ENCODE measurements at regions not wholly inside any gene's neighbourhood (a gene's known extent, or its start where the extent isn't known, plus 50 kb on each side); places are given as distances from the start of the nearest gene placed in this dataset.

DNA sequence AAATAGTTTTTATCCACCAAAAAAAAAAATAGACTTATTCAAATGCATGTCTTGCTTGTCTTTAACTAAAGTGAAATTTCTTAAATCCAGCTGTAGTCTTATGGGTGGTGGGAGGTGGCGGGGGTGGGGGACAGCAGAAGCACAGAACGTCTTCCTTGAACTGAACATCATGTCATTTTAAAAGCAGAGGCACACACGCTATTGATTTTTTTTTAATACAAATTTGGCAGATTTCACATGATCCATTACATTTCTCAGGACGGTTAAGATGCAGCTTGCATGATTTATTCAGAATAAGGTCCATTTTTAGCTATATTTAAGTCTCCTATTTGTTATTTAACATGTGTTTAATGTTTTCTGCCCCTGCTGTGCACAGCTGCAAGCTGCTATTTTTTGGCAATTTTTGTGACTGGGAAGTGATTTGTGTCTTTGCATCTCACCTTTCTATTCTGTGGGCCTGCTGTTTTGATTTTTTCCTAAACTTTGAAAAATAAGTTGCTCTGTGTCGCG is 274.0 kb downstream of the TSHZ3 start:
- ATAC-seq (no peak), DNase-seq (no peak), FAIRE-seq (no peak)
- intact Hi-C loops (cut with DNase I), result no loop called here
- Histone ChIP-seq H3K4me3 (no peak overlapping the region), H3K36me3 (no peaks in the 10 kb centered on the region), H3K27me3 (no peaks in the 10 kb centered on the region), H3K4me1 (no peaks in the 10 kb centered on the region), H3K9me3 (no peaks in the 10 kb centered on the region), H3K27ac (no peak overlapping the region)
- 52 to 69% methylated on average over 6 of the region's 6 CpGs for WGBS, 2 donors
- TF ChIP-seq, protein P1, sequence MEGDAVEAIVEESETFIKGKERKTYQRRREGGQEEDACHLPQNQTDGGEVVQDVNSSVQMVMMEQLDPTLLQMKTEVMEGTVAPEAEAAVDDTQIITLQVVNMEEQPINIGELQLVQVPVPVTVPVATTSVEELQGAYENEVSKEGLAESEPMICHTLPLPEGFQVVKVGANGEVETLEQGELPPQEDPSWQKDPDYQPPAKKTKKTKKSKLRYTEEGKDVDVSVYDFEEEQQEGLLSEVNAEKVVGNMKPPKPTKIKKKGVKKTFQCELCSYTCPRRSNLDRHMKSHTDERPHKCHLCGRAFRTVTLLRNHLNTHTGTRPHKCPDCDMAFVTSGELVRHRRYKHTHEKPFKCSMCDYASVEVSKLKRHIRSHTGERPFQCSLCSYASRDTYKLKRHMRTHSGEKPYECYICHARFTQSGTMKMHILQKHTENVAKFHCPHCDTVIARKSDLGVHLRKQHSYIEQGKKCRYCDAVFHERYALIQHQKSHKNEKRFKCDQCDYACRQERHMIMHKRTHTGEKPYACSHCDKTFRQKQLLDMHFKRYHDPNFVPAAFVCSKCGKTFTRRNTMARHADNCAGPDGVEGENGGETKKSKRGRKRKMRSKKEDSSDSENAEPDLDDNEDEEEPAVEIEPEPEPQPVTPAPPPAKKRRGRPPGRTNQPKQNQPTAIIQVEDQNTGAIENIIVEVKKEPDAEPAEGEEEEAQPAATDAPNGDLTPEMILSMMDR (IDR thresholded peaks at IDR 0.05), result no peak

DNA sequence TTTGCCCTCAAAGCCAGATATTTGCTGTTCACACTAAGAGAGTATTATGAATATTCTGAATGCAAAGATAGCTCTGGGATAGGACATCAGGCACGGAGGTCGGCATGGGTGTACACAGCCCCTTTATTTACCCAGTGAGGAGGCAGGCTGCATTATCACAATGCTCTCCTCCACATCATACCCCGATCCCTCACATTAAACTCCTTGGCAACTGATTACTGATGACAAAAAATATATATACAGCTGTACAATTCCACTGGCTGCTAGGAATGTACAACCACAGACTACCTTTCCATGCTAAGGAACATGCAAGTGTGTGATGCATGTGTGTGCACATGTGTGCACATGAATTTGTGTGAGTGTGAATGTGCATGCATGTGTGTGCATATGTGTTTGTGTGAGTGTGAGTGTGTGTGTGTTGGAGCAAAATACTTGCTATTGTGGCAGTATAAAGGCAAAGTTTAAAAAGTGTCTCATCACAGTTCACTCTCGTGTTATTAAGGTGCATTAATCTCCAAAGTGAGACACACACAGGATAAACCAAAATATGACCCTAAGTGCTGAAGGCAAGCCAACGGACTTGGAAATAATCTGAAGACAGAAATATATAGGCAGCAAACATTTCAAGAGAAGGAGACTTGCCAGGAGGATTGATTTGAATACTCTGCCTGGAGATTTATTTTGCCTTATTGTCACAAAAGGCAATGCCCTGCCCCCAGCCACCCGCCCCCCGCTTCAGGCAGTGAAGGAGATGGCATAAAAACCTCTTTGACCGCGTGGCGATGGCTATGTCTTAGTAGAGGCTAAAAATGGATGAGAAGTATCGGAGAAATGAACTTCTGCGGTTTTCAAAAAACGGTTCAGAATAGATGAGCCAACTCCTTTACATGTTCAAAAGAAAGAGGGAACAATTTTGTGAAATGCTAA is 274.8 kb downstream of the TSHZ3 start:
- FAIRE-seq (no peak), ATAC-seq (no peak), DNase-seq (no peak)
- 45 to 46% methylated on average over 13 of the region's 13 CpGs for WGBS, 2 donors
- H3K27me3 ChIP-seq, result no peaks in the 10 kb centered on the region
- no peak overlapping the region for H3K4me3 ChIP-seq
- no peaks in the 10 kb centered on the region for H3K9me3 ChIP-seq
- TF ChIP-seq, protein P1 (IDR thresholded peaks at IDR 0.05), result no peak
- no peaks in the 10 kb centered on the region for H3K36me3 ChIP-seq
- intact Hi-C loops (cut with DNase I), result no loop called here
- H3K4me1 ChIP-seq, result no peaks in the 10 kb centered on the region
- no peak overlapping the region for H3K27ac ChIP-seq

GRCh38 chr19:31073485-31074198 is 275.6 kb downstream of the TSHZ3 start:
- TF ChIP-seq, protein P1 (IDR thresholded peaks at IDR 0.05), result no peak
- Histone ChIP-seq H3K9me3 (no peaks in the 10 kb centered on the region), H3K4me1 (no peaks in the 10 kb centered on the region), H3K36me3 (no peaks in the 10 kb centered on the region), H3K27me3 (no peaks in the 10 kb centered on the region), H3K27ac (no peak overlapping the region), H3K4me3 (no peak overlapping the region)
- ATAC-seq, result no peak
- intact Hi-C loops (cut with DNase I), result no loop called here
- WGBS, 2 donors, result 23 to 30% methylated on average over 9 of the region's 9 CpGs
- DNase-seq, result no peak
- FAIRE-seq, result no peak

- intact Hi-C loops (cut with DNase I), result no loop called here
- H3K36me3 ChIP-seq, result no peaks in the 10 kb centered on the region
- FAIRE-seq, result no peak
- 79 to 86% methylated on average over 1 of the region's 1 CpG for WGBS, 2 donors
- TF ChIP-seq, protein P1 (IDR thresholded peaks at IDR 0.05), result no peak
- no peak for ATAC-seq
- no peaks in the 10 kb centered on the region for H3K9me3 ChIP-seq
- DNase-seq, result no peak
- no peak overlapping the region for H3K27ac ChIP-seq
- H3K27me3 ChIP-seq, result no peaks in the 10 kb centered on the region
- H3K4me3 ChIP-seq, result no peak overlapping the region
- no peaks in the 10 kb centered on the region for H3K4me1 ChIP-seq
These were observed 276.8 kb downstream of the TSHZ3 start for GRCh38 chr19:31072451-31072850.
